Natural killer cell treated with Interleukin-12 subunit alpha and Interleukin-12 subunit beta and Interleukin-15 and Interleukin-18, amount 100 ng/mL, for 72 hours (primary cell): ENCODE measurements at regions not wholly inside any gene's neighbourhood (a gene's known extent, or its start where the extent isn't known, plus 50 kb on each side); places are given as distances from the start of the nearest gene placed in this dataset.

Experiments
- ATAC-seq, 2 donors: fragments of 150-1000 bp; cut with Tn5 transposase in 1 of 2; sonication (Bioruptor Pico), chemical (Tn5 transposase) in 1 of 2; 2 replicates each; pipeline ENCODE4 v1.10.0; 2021
- DNase-seq: peaks from one replicate; pipeline ENCODE4 v3.0.0; 2022; ENCODE audit warnings: low spot score
- H3K27ac Mint-ChIP-seq, 2 donors: 1 replicate in 1 of 2; 2 replicates in 1 of 2; pipeline ENCODE4 v1.8.0; 2022; ENCODE audit warnings: mixed read lengths in 2 of 2, mild to moderate bottlenecking in 1 of 2, moderate library complexity in 1 of 2
- H3K27me3 Mint-ChIP-seq, 2 donors: 1 replicate in 1 of 2; 2 replicates in 1 of 2; pipeline ENCODE4 v1.8.0; 2022; ENCODE audit warnings: mixed read lengths in 2 of 2
- H3K36me3 Mint-ChIP-seq: one replicate; pipeline ENCODE4 v1.8.0; 2022; ENCODE audit warnings: mixed read lengths
- H3K4me1 Mint-ChIP-seq, 2 donors: 1 replicate in 1 of 2; 2 replicates in 1 of 2; pipeline ENCODE4 v1.8.0; 2022; ENCODE audit warnings: low read depth in 2 of 2, mixed read lengths in 2 of 2, mild to moderate bottlenecking in 1 of 2
- H3K4me3 Mint-ChIP-seq: one replicate; pipeline ENCODE4 v1.8.0; 2022; ENCODE audit warnings: mixed read lengths
- H3K9me3 Mint-ChIP-seq: 2 replicates; pipeline ENCODE4 v1.8.0; 2022; ENCODE audit warnings: mixed read lengths

DNA sequence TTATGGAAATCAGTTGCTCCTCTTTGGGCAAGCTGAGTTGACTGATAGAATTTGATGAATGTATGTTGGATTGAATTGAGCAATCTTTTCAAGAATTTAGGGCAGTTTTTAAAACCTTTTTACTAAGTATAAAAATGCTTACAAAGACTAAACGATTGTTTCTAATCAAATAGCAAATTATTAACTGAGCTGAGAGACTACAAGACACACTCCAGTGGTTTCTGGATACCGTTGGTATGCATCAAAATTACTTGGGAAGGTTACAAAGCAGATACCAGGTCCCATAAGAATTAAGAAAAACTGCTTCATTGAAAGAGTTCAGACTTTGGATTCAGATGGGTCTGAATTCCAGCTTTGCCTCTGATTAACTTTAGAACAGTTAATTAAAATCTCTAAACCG lies 721.4 kb downstream of the FAM181B start:
- DNase-seq = no peak
- no peak overlapping the region for H3K27ac Mint-ChIP-seq
- no peak overlapping the region for H3K4me3 Mint-ChIP-seq
- H3K27me3 Mint-ChIP-seq = peaks cover 0 to 3% of the 10 kb centered on the region in 2 donors
- H3K4me1 Mint-ChIP-seq = peaks cover 0 to 2% of the 10 kb centered on the region in 2 donors
- peaks cover 4% of the 10 kb centered on the region for H3K9me3 Mint-ChIP-seq
- ATAC-seq = no peak
- H3K36me3 Mint-ChIP-seq = no peaks in the 10 kb centered on the region

DNA sequence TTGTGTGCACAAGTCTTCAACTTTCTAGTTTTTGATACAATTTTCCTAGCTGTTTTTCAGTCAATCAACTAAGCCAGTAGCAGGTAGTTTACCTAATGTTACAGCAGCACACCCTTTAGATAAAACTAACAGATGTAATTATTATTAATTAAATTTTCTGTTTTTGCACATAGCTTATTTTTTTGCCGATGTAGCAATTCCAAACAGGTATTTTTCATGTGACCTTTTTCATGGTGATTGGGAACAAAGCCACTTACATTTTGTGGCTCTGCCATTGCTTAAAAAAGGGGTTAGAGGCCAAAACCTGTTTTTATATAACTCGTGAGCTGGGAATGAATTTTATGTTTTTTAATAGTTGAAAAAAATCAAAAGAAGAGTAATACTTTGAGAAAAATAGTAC lies 724.5 kb downstream of the FAM181B start:
- Mint-ChIP-seq H3K27me3 (peaks cover 0 to 3% of the 10 kb centered on the region in 2 donors), H3K9me3 (peaks cover 4% of the 10 kb centered on the region), H3K27ac (no peak overlapping the region), H3K36me3 (no peaks in the 10 kb centered on the region), H3K4me3 (no peak overlapping the region), H3K4me1 (peaks cover 0 to 2% of the 10 kb centered on the region in 2 donors)
- ATAC-seq (no peak), DNase-seq (no peak)

- Mint-ChIP-seq H3K4me1 (peaks cover 0 to 2% of the 10 kb centered on the region in 2 donors), H3K4me3 (no peak overlapping the region), H3K27me3 (peaks cover 0 to 3% of the 10 kb centered on the region in 2 donors), H3K9me3 (peaks cover 4% of the 10 kb centered on the region), H3K36me3 (no peaks in the 10 kb centered on the region), H3K27ac (no peak overlapping the region)
- ATAC-seq = no peak
- no peak for DNase-seq
Measured at GRCh38 chr11:82007521-82007920, 726.1 kb downstream of the FAM181B start.

DNA sequence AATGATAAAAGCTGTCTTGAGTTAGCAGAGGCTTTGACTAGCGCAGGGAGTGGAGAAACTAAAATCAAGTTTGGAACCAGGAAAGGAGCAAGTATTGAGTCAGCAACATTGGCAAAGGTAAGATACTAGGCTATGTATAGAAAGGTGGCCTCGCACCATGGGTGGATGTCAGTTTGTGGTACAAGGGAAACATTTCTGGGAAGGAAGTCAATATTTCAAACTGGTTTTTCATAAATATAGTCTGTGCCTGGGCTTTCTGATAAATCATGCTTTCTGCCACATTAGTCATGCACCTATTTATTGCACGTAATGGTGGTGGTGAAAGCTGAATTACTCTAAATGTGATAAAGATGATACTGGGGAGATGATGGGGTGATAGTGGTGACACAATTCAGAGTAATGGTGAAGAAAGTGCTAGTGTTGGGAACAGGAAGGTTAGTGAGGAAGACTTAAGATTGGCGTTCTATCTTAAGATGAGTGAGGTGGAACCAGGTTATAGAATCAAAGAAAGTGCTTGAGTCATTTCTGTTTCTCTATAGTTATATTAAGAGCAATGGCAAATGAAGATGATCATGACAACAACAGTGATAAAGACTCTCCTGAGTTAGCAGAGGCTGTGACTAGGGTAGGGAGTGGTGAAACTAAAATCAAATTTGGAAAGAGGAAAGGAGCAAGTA lies 729.0 kb downstream of the FAM181B start:
- DNase-seq (no peak), ATAC-seq (no peak)
- peaks cover 0 to 3% of the 10 kb centered on the region in 2 donors for H3K27me3 Mint-ChIP-seq
- H3K36me3 Mint-ChIP-seq = no peaks in the 10 kb centered on the region
- H3K9me3 Mint-ChIP-seq = peaks cover 4% of the 10 kb centered on the region
- H3K4me1 Mint-ChIP-seq = peaks cover 0 to 2% of the 10 kb centered on the region in 2 donors
- no peak overlapping the region for H3K4me3 Mint-ChIP-seq
- H3K27ac Mint-ChIP-seq = no peak overlapping the region

DNA sequence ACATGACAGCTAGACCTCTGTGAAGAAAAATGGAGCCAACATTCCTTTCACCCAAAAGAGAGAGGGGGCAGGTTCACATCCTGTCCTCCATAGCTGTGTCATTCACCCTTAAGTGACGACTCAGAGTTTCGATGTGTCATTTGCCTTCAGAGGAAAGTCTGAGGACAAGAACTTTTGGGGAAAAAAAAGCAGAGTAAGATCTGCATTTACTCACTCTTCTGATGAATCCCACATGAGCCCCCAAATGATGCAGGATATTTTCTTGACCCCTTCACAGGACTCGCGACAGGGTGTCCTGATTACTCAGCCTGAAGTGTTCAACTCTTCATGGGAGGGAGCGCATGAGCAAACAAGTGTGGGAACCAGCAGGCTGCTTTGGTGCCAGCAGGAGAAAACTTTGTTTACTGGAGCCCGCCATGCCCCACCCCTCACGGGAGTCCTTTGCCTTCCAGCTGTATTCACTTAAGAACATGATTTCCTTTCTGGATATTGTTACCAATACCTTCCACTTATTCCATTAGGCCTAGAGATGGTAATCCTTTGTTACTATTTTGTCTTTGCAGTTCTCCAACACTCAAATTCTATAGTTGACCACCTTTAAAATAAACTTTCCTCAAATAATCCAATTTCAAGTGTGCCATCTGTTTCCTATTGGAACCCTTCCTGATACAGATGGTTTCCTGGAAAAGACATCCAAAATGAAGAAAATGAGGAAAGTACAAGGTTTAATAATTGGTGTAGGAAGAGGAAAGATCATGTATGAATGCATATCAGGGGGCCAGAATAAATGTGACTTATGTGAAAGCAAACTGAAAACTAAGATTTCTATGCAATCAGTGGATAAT lies 729.8 kb downstream of the FAM181B start:
- peaks cover 4% of the 10 kb centered on the region for H3K9me3 Mint-ChIP-seq
- peaks cover 0 to 3% of the 10 kb centered on the region in 2 donors for H3K27me3 Mint-ChIP-seq
- no peaks in the 10 kb centered on the region for H3K36me3 Mint-ChIP-seq
- DNase-seq (no peak), ATAC-seq (no peak)
- H3K4me3 Mint-ChIP-seq = no peak overlapping the region
- peaks cover 0 to 2% of the 10 kb centered on the region in 2 donors for H3K4me1 Mint-ChIP-seq
- H3K27ac Mint-ChIP-seq = no peak overlapping the region

DNA sequence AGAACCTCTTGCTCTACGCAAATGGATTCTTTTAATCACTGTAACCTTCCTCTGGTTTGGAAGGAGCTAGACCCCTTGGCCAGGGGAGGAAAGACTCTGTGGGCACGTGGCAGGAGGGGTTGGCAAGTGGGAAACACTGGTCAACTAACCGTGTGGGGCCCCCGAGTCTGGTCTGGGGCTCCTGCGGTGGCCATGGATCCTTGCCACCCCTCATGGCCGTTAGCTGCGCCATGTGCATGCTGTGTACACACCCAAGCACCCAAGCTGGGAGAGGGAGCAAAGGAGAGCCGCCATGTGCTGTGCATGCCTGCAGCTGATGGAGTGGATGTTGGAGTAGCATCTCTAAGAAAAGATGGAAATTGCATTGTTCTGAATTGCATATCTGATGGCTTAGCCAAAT lies 730.6 kb downstream of the FAM181B start:
- ATAC-seq (no peak), DNase-seq (no peak)
- Mint-ChIP-seq H3K27me3 (peaks cover 0 to 3% of the 10 kb centered on the region in 2 donors), H3K4me3 (no peak overlapping the region), H3K4me1 (peaks cover 0 to 2% of the 10 kb centered on the region in 2 donors), H3K9me3 (peaks cover 4% of the 10 kb centered on the region), H3K27ac (no peak overlapping the region), H3K36me3 (no peaks in the 10 kb centered on the region)

- ATAC-seq (peak in 1 of 2 donors; percentile 28), DNase-seq (no peak)
- Mint-ChIP-seq H3K9me3 (no peaks in the 10 kb centered on the region), H3K27me3 (no peaks in the 10 kb centered on the region), H3K27ac (no peak overlapping the region), H3K36me3 (no peaks in the 10 kb centered on the region), H3K4me3 (no peak overlapping the region), H3K4me1 (no peaks in the 10 kb centered on the region)
Measured at GRCh38 chr11:81995889-81996288, 737.8 kb downstream of the FAM181B start.

GRCh38 chr11:81993755-81994154 lies 739.9 kb downstream of the FAM181B start:
- Mint-ChIP-seq H3K36me3 (no peaks in the 10 kb centered on the region), H3K27ac (no peak overlapping the region), H3K4me3 (no peak overlapping the region), H3K27me3 (no peaks in the 10 kb centered on the region), H3K4me1 (no peaks in the 10 kb centered on the region), H3K9me3 (no peaks in the 10 kb centered on the region)
- no peak for DNase-seq
- no peak for ATAC-seq

- H3K9me3 Mint-ChIP-seq = no peaks in the 10 kb centered on the region
- no peaks in the 10 kb centered on the region for H3K36me3 Mint-ChIP-seq
- no peaks in the 10 kb centered on the region for H3K4me1 Mint-ChIP-seq
- DNase-seq = no peak
- no peak overlapping the region for H3K27ac Mint-ChIP-seq
- no peaks in the 10 kb centered on the region for H3K27me3 Mint-ChIP-seq
- no peak overlapping the region for H3K4me3 Mint-ChIP-seq
- ATAC-seq = no peak
Measured at GRCh38 chr11:81990659-81991443, 742.8 kb downstream of the FAM181B start.

- no peak for ATAC-seq
Measured at GRCh38 chr11:81989093-81989492, 744.6 kb downstream of the FAM181B start.

DNA sequence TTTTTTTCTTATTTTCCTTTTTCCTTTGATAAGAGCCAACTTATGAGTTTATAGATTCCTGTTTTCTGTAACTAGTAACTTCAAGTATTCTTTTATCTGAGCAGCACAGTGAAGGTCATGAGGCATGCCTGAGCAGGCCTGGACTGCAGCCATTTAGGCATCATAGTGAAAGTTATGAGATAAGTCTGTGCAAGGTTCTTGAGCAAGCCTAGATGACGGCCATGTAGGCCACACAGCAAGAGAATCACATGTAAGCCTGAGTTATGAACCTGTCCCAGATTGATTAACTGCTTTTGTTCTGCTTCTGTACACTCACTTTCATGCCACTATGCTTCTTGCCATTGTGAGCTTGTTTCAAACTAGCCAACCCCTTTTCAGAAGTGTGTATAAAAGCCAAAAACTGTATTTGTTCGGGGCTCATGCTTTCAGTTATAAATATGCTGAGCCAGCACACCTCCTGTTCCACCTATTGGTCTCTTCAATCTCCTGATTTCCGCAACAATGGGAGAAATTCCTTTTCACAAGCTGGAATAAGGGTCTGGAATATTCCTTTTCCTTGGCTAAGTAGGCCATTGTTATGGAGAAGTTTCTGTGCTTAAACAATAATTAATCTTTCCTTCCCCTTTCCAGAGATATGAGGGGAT lies 745.7 kb downstream of the FAM181B start:
- Mint-ChIP-seq H3K27me3 (peaks cover 5 to 18% of the 10 kb centered on the region in 2 donors), H3K9me3 (peaks cover 5% of the 10 kb centered on the region), H3K27ac (no peak overlapping the region), H3K36me3 (peaks cover 12% of the 10 kb centered on the region), H3K4me3 (no peak overlapping the region), H3K4me1 (no peaks in the 10 kb centered on the region)
- DNase-seq (no peak), ATAC-seq (no peak)

More at GRCh38 chr11:81989093-81989492, 744.6 kb downstream of the FAM181B start:
- Mint-ChIP-seq H3K27me3 (peaks cover 3 to 9% of the 10 kb centered on the region in 2 donors), H3K36me3 (peaks cover 12% of the 10 kb centered on the region), H3K9me3 (peaks cover 5% of the 10 kb centered on the region), H3K4me1 (no peaks in the 10 kb centered on the region), H3K4me3 (no peak overlapping the region), H3K27ac (no peak overlapping the region)
- DNase-seq = no peak

- ATAC-seq (no peak), DNase-seq (no peak)
- Mint-ChIP-seq H3K4me3 (no peak overlapping the region), H3K36me3 (peaks cover 12% of the 10 kb centered on the region), H3K4me1 (no peaks in the 10 kb centered on the region), H3K9me3 (peaks cover 5% of the 10 kb centered on the region), H3K27me3 (peaks cover 5 to 18% of the 10 kb centered on the region in 2 donors), H3K27ac (no peak overlapping the region)
Measured at GRCh38 chr11:81986556-81987161, 747.0 kb downstream of the FAM181B start.

GRCh38 chr11:81979448-81979847 lies 754.2 kb downstream of the FAM181B start:
- peaks cover 4 to 11% of the 10 kb centered on the region in 2 donors for H3K27me3 Mint-ChIP-seq
- H3K9me3 Mint-ChIP-seq = peaks cover 5% of the 10 kb centered on the region
- H3K4me3 Mint-ChIP-seq = no peak overlapping the region
- no peak for DNase-seq
- H3K27ac Mint-ChIP-seq = no peak overlapping the region
- H3K4me1 Mint-ChIP-seq = peaks cover 0 to 2% of the 10 kb centered on the region in 2 donors
- peaks cover 6% of the 10 kb centered on the region for H3K36me3 Mint-ChIP-seq
- no peak for ATAC-seq
